Thymus (tissue), 11 donors: ENCODE measurements at regions not wholly inside any gene's neighbourhood (a gene's known extent, or its start where the extent isn't known, plus 50 kb on each side); places are given as distances from the start of the nearest gene placed in this dataset.
"Not testable (repeated sequence)": the region's sequence is repeated elsewhere in the genome, so short reads cannot be mapped to it uniquely, and the experiment has no call there.

Experiments used
- DNase-seq, 9 donors: peaks; one replicate each; pipeline ENCODE4 v3.0.0-alpha.2; 2013; ENCODE audit warnings: low spot score in 9 of 9, low read depth in 6 of 9, missing footprints in 1 of 9
- H3K27ac ChIP-seq, 2 donors: one replicate each; pipeline ENCODE4 v1.5.1; 2013; ENCODE audit warnings: control low read depth in 1 of 2, low read depth in 1 of 2, low read length in 1 of 2, mild to moderate bottlenecking in 1 of 2, moderate library complexity in 1 of 2
- H3K27me3 ChIP-seq, 2 donors: one replicate each; pipeline ENCODE4 v1.5.1; 2013; ENCODE audit warnings: low read length in 1 of 2; ENCODE audit not compliant: control insufficient read depth in 2 of 2, insufficient read depth in 1 of 2
- H3K36me3 ChIP-seq, 2 donors: one replicate each; pipeline ENCODE4 v1.5.1; 2013; ENCODE audit warnings: low read length in 1 of 2, mild to moderate bottlenecking in 1 of 2, moderate library complexity in 1 of 2; ENCODE audit not compliant: control insufficient read depth in 2 of 2, insufficient read depth in 2 of 2
- H3K4me1 ChIP-seq, 2 donors: one replicate each; pipeline ENCODE4 v1.5.1; 2013; ENCODE audit warnings: low read length in 2 of 2; ENCODE audit not compliant: control insufficient read depth in 2 of 2, insufficient read depth in 2 of 2
- H3K4me3 ChIP-seq, 2 donors: one replicate each; pipeline ENCODE4 v1.5.1; 2013; ENCODE audit warnings: low read length in 2 of 2, control low read depth in 1 of 2, mild to moderate bottlenecking in 1 of 2
- H3K9me3 ChIP-seq, 2 donors: one replicate each; pipeline ENCODE4 v1.5.1; 2013; ENCODE audit warnings: low read length in 1 of 2, mild to moderate bottlenecking in 1 of 2; ENCODE audit not compliant: control insufficient read depth in 2 of 2, insufficient read depth in 1 of 2
- WGBS: extraction: QIAGEN DNeasy Blood & Tissue Kit; methylation state at CpG from one replicate; pipeline ENCODE4 v1.1.7; 2013; 5-methylcytosine and 5-hydroxymethylcytosine counted together
- donor health status: healthy.

DNA sequence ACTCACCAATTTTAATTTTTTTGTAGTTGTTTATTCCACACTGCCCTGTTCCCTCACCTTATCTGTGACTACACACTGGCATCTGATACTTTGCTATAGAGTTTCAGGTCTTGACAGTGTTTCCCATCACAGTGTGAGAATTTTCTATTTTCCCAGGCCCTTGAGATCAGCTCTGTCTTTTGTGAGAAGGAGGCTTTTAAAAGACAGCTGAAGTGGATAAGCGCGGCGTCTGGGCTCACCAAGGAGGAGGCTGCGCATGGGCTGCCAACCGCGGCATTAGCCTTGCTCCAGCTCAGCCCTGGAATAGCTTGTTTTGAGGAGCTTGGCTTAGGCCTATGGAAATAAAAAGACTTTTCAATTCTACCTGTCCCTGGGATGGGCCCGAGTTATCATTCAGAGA, 181.3 kb downstream of the RMST start:
- Histone ChIP-seq H3K9me3 (no peaks in the 10 kb centered on the region), H3K27me3 (no peaks in the 10 kb centered on the region), H3K36me3 (no peaks in the 10 kb centered on the region), H3K27ac (no peak overlapping the region), H3K4me1 (no peaks in the 10 kb centered on the region), H3K4me3 (no peak overlapping the region)
- WGBS = 96% methylated on average over 7 of the region's 7 CpGs
- DNase-seq = no peak

GRCh38 chr12:97645726-97646125, 183.1 kb downstream of the RMST start:
- no peaks in the 10 kb centered on the region for H3K27me3 ChIP-seq
- WGBS = 81% methylated on average over 1 of the region's 1 CpG
- H3K4me3 ChIP-seq = no peak overlapping the region
- H3K4me1 ChIP-seq = no peaks in the 10 kb centered on the region
- DNase-seq = no peak
- H3K27ac ChIP-seq = no peak overlapping the region
- no peaks in the 10 kb centered on the region for H3K36me3 ChIP-seq
- H3K9me3 ChIP-seq = no peaks in the 10 kb centered on the region

DNA sequence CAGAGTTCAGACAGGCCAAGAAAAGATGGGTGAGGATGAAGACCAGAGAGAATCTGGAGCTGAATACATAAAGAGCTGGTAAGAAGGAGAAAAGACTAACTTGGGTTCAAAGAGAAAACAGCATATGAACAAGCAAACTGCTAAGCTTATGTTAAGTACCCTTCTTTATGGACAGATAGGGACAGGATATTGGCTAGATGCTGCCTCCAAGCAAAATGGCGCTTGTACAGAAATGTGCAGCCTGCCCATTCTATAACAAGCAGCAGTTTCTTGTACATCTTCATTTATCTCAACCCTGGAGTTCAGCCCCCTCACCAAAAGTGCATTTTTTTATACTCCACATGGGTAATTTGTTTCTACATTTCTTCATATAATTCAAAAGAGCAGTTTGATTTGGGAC, 184.5 kb downstream of the RMST start:
- DNase-seq = no peak
- no peaks in the 10 kb centered on the region for H3K9me3 ChIP-seq
- H3K4me1 ChIP-seq = no peaks in the 10 kb centered on the region
- no peaks in the 10 kb centered on the region for H3K27me3 ChIP-seq
- 90% methylated on average over 1 of the region's 1 CpG for WGBS
- H3K27ac ChIP-seq = no peak overlapping the region
- no peak overlapping the region for H3K4me3 ChIP-seq
- H3K36me3 ChIP-seq = no peaks in the 10 kb centered on the region

DNA sequence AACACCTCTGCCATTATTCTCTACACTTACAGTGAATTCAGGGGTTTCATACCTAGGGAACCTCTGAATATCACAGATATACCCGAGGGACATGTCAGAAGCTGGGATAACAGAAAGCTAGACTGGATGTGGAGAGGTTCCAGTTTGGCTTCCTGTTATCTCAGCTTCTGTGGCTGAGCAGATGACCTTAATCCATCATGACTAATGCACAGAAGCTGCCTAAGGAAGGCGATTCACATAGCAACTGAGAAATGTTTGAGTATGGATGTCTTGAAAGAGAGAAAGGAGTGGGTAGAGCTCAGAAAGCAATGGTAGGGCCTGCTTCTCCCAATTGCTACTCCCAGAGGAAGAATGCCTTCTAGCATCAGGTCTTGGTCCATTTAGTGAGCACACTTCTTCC, 187.6 kb downstream of the RMST start:
- Histone ChIP-seq H3K9me3 (no peaks in the 10 kb centered on the region), H3K27ac (no peak overlapping the region), H3K27me3 (no peaks in the 10 kb centered on the region), H3K36me3 (no peaks in the 10 kb centered on the region), H3K4me1 (no peaks in the 10 kb centered on the region), H3K4me3 (no peak overlapping the region)
- WGBS = 80% methylated on average over 2 of the region's 2 CpGs
- DNase-seq = no peak

DNA sequence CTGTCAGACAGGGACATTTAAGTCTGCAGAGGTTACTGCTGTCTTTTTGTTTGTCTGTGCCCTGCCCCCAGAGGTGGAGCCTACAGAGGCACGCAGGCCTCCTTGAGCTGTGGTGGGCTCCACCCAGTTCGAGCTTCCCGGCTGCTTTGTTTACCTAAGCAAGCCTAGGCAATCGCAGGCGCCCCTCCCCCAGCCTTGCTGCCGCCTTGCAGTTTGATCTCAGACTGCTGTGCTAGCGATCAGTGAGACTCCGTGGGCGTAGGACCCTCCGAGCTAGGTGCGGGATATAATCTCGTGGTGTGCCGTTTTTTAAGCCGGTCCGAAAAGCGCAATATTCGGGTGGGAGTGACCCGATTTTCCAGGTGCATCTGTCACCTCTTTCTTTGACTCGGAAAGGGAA, 193.9 kb downstream of the RMST start:
- not testable (repeated sequence) for H3K27ac ChIP-seq, H3K4me1 ChIP-seq, DNase-seq, H3K9me3 ChIP-seq, H3K36me3 ChIP-seq, H3K27me3 ChIP-seq, H3K4me3 ChIP-seq
- 94% methylated on average over 18 of the region's 19 CpGs for WGBS

GRCh38 chr12:97659117-97659880, 196.7 kb downstream of the RMST start:
- Histone ChIP-seq H3K4me3 (no peak overlapping the region), H3K36me3 (no peaks in the 10 kb centered on the region), H3K4me1 (no peaks in the 10 kb centered on the region), H3K9me3 (peaks cover 0 to 8% of the 10 kb centered on the region in 2 donors), H3K27ac (no peak overlapping the region), H3K27me3 (no peaks in the 10 kb centered on the region)
- no peak for DNase-seq
- 51% methylated on average over 3 of the region's 3 CpGs for WGBS

DNA sequence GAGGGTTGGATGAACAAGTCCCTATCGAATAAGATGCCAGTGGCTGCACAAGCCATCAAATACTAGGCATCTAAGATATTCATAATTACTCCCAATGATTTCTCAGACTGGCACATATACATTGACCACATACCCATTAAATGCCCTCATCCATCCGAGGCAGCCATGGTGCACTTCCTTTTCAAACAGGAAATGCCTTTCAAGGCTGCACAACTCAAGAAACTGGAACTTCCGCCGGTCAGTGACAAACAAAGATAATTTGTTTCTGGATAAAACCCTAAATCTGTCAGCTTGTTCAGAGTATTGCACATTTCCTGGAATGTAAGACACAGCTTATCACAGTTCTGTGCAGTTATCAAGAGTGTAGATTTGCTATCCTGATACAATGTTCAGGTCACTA, 203.7 kb downstream of the RMST start:
- 40% methylated on average over 4 of the region's 4 CpGs for WGBS
- H3K27me3 ChIP-seq = no peaks in the 10 kb centered on the region
- H3K27ac ChIP-seq = no peak overlapping the region
- no peaks in the 10 kb centered on the region for H3K4me1 ChIP-seq
- H3K9me3 ChIP-seq = peaks cover 0 to 9% of the 10 kb centered on the region in 2 donors
- no peaks in the 10 kb centered on the region for H3K36me3 ChIP-seq
- no peak overlapping the region for H3K4me3 ChIP-seq
- no peak for DNase-seq

DNA sequence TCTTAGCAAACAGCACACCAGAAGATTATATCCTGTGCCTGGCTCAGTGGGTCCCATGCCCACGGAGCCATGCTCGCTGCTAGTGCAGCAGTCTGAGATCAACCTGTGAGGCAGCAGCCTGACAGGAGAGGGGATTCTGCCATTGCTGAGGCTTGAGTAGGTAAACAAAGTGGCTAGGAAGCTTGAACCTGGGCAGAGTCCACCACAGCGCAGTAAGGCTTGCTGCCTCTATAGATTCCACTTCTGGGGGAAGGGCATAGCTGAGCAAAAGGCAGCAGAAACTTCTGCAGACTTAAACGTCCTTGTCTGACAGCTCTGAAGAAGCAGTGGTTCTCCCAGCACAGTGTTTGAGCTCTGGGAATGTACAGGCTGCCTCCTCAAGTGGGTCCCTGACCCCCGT, 210.3 kb downstream of the RMST start:
- no peak for DNase-seq
- Histone ChIP-seq H3K27me3 (no peaks in the 10 kb centered on the region), H3K4me3 (no peak overlapping the region), H3K9me3 (peaks cover 0 to 12% of the 10 kb centered on the region in 2 donors), H3K4me1 (no peaks in the 10 kb centered on the region), H3K36me3 (no peaks in the 10 kb centered on the region), H3K27ac (no peak overlapping the region)
- 77% methylated on average over 5 of the region's 5 CpGs for WGBS

DNA sequence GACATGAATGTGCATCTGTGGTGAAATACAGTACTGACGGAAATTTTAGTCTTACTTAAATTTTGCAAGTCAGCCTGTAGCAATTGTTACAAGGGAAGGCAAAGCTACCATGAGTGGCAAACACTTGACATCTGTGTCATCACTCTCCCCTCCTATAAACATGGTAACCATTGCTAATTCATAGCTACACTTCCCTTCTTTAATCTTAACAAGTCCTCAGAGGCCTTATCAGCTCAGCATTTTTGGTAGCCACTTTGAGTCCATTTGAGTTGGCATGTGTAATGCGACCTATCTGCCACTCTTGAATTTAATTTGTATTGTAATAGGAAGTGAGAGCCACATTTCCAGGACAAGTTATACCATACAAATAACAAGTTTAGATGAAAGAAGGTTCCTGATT, 218.1 kb downstream of the RMST start:
- WGBS = 96% methylated on average over 2 of the region's 2 CpGs
- Histone ChIP-seq H3K4me1 (no peaks in the 10 kb centered on the region), H3K9me3 (peaks cover 0 to 5% of the 10 kb centered on the region in 2 donors), H3K27me3 (no peaks in the 10 kb centered on the region), H3K27ac (no peak overlapping the region), H3K4me3 (no peak overlapping the region), H3K36me3 (no peaks in the 10 kb centered on the region)
- DNase-seq = no peak
